ENCODE measurements at regions not wholly inside any gene's neighbourhood (a gene's known extent, or its start where the extent isn't known, plus 50 kb on each side); places are given as distances from the start of the nearest gene placed in this dataset.
"Not testable (repeated sequence)": the region's sequence is repeated elsewhere in the genome, so short reads cannot be mapped to it uniquely, and the experiment has no call there.

DNA sequence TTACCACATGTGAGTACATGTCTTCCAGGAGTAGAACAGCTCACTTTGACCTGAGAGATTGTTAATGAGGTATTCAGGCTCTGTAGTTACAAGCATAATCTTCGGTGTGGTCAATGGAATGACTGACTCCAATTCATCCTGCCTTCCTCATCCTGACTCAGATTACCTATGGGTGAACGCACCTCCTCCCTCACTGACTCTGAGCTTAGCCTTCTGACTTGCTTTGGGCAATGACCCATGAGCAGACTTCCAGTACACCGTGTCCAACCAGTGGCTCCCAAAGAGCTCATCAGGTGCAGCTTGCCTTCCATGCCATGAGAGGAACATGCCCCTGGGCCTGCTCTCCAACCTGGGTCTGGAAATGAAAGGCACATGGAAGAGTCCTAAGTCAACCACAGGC is 361.0 kb upstream of the FRG1 start:
- not testable (repeated sequence) for TF ChIP-seq CTCF (IDR thresholded peaks at IDR 0.05); RNF2 (IDR thresholded peaks at IDR 0.05; ENCODE audit: borderline replicate concordance, low read depth); POLR2A (IDR thresholded peaks at IDR 0.05; ENCODE audit: low read length); CHD2 (IDR thresholded peaks at IDR 0.05; ENCODE audit: low read length, partially characterized antibody); ZFP36 (IDR thresholded peaks at IDR 0.05; ENCODE audit: borderline replicate concordance, partially characterized antibody); FOSL2 (IDR thresholded peaks at IDR 0.05); FOSL2 (CRISPR knock-in tag; IDR thresholded peaks at IDR 0.05)

Data from A549 (cell line).